Mammary epithelial cell (primary cell): ENCODE measurements at regions not wholly inside any gene's neighbourhood (a gene's known extent, or its start where the extent isn't known, plus 50 kb on each side); places are given as distances from the start of the nearest gene placed in this dataset.

Experiments used
- CTCF ChIP-seq, 2 donors: IDR thresholded peaks in 1 of 2; conservative IDR thresholded peaks in 1 of 2; 2 replicates each; pipeline ENCODE4 v1.5.1; 2011 to 2012; ENCODE audit warnings: inconsistent platforms in 2 of 2, low read length in 2 of 2, mild to moderate bottlenecking in 2 of 2, control low read depth in 1 of 2, low read depth in 1 of 2; ENCODE audit not compliant: insufficient read depth in 1 of 2; ENCODE audit errors: extremely low read depth in 1 of 2
- EZH2 ChIP-seq: IDR thresholded peaks from 2 replicates; pipeline ENCODE4 v1.6.1; 2012; ENCODE audit warnings: low read length, inconsistent platforms, borderline replicate concordance

- TF ChIP-seq CTCF (conservative IDR thresholded peaks at IDR 0.05 in 1 of 2, IDR thresholded peaks at IDR 0.05 in 1 of 2; ENCODE audit: extremely low read depth in 1 of 2, insufficient read depth in 1 of 2, low read depth in 1 of 2, low read length in 2 of 2) (no peak), EZH2 (no peak)
Observed at GRCh38 chr2:12287220-12287751, 429.4 kb upstream of the TRIB2 start.
